ENCODE measurements at regions not wholly inside any gene's neighbourhood (a gene's known extent, or its start where the extent isn't known, plus 50 kb on each side); places are given as distances from the start of the nearest gene placed in this dataset.

DNA sequence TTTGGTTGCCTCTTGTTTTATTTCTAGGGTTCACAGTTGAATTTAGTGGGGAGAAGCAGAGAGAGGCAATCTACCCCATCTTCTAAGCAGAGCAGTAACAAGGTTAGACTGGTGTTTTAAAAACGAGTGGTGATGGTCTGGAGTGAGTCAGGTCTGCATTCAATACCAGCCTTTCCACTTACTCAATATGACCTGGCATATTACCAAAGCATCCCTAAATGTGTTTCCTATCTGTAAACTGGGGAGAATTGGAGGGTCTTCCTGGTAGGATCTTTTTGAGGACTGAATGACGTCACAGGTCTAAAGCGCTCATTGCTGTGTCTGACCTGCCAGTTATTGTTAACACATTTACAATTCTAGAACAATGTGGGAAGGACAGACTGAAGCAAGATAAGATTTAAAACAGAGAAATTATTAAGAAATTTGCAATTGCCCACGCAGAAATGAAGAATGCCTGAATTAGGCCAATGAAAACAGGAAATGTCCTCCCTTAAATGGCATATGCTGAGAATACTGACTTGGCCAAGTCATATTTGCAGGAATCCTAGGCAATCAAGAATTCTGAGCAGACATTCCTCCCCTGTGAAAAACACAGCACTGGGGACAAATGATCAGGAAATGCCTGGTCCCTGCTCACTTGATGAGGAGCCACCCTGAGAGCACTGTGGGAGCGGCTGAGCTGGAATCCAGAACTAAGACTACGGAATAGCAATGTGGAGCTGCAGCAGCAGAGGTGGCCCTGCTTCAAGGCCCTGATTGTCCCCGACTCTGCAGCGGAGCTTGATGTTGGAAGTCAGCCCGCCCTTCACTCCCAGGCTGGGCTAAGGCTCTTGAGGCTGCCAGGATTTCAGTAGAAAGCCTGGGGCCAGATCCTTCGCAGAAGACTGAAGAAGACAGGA is 184.5 kb upstream of the CXCL12 start:
- Histone ChIP-seq H3K4me3 (ENCODE audit: low read length) (no peak overlapping the region), H3K36me3 (ENCODE audit: control insufficient read depth, low read length) (no peaks in the 10 kb centered on the region), H3K9me2 (replicated peaks; ENCODE audit: control insufficient read depth, low read length) (no peaks in the 10 kb centered on the region), H3K4me1 (ENCODE audit: control insufficient read depth, low read length) (no peaks in the 10 kb centered on the region), H3K27ac (ENCODE audit: low read depth, low read length) (no peak overlapping the region), H3F3A (ENCODE audit: control insufficient read depth, insufficient read depth) (no peaks in the 10 kb centered on the region), H3K9me3 (ENCODE audit: control insufficient read depth, insufficient read depth, low read length) (no peaks in the 10 kb centered on the region), H4K20me1 (ENCODE audit: control insufficient read depth, insufficient read depth, low read depth, low read length) (no peaks in the 10 kb centered on the region), H3K79me2 (ENCODE audit: control insufficient read depth, low read length) (no peaks in the 10 kb centered on the region), H3K4me2 (ENCODE audit: low read length) (no peak overlapping the region), H3K27me3 (ENCODE audit: control insufficient read depth, low read length) (no peaks in the 10 kb centered on the region)
- no peak for TF ChIP-seq EZH2phosphoT487 (IDR thresholded peaks at IDR 0.05; ENCODE audit: borderline replicate concordance, low read length)
- TF ChIP-seq, protein P1, sequence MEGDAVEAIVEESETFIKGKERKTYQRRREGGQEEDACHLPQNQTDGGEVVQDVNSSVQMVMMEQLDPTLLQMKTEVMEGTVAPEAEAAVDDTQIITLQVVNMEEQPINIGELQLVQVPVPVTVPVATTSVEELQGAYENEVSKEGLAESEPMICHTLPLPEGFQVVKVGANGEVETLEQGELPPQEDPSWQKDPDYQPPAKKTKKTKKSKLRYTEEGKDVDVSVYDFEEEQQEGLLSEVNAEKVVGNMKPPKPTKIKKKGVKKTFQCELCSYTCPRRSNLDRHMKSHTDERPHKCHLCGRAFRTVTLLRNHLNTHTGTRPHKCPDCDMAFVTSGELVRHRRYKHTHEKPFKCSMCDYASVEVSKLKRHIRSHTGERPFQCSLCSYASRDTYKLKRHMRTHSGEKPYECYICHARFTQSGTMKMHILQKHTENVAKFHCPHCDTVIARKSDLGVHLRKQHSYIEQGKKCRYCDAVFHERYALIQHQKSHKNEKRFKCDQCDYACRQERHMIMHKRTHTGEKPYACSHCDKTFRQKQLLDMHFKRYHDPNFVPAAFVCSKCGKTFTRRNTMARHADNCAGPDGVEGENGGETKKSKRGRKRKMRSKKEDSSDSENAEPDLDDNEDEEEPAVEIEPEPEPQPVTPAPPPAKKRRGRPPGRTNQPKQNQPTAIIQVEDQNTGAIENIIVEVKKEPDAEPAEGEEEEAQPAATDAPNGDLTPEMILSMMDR (IDR thresholded peaks at IDR 0.05; ENCODE audit: low read depth, low read length, poor library complexity, severe bottlenecking) = no peak

DNA sequence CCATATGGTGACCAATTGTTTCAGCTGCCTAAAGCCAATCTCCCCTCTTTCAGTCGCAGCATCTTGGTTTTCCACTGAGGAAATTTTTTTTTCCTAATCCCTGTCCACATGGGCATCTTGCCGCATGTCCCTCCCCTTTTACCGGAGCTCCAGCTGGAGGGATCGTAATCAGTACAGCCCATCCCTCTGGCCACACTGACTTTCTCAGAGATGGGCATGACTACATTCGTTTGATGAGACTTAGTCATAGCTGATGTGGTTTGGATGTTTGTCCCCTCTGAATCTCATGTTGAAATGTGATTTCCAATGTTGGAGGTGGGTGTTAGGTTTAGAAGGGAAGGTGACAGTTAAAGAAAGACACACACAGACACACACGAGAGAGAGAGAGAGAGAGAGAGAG is 186.8 kb upstream of the CXCL12 start:
- Histone ChIP-seq H3K27me3 (ENCODE audit: control insufficient read depth, low read length) (no peaks in the 10 kb centered on the region), H3K4me3 (ENCODE audit: low read length) (no peak overlapping the region), H3K36me3 (ENCODE audit: control insufficient read depth, low read length) (no peaks in the 10 kb centered on the region), H3K9me2 (replicated peaks; ENCODE audit: control insufficient read depth, low read length) (no peaks in the 10 kb centered on the region), H3F3A (ENCODE audit: control insufficient read depth, insufficient read depth) (no peaks in the 10 kb centered on the region), H3K27ac (ENCODE audit: low read depth, low read length) (no peak overlapping the region), H3K9me3 (ENCODE audit: control insufficient read depth, insufficient read depth, low read length) (no peaks in the 10 kb centered on the region), H4K20me1 (ENCODE audit: control insufficient read depth, insufficient read depth, low read depth, low read length) (no peaks in the 10 kb centered on the region), H3K4me2 (ENCODE audit: low read length) (no peak overlapping the region), H3K79me2 (ENCODE audit: control insufficient read depth, low read length) (no peaks in the 10 kb centered on the region), H3K4me1 (ENCODE audit: control insufficient read depth, low read length) (no peaks in the 10 kb centered on the region)
- no peak for TF ChIP-seq EZH2phosphoT487 (IDR thresholded peaks at IDR 0.05; ENCODE audit: borderline replicate concordance, low read length)
- TF ChIP-seq, protein P1 (IDR thresholded peaks at IDR 0.05; ENCODE audit: low read depth, low read length, poor library complexity, severe bottlenecking) = no peak

DNA sequence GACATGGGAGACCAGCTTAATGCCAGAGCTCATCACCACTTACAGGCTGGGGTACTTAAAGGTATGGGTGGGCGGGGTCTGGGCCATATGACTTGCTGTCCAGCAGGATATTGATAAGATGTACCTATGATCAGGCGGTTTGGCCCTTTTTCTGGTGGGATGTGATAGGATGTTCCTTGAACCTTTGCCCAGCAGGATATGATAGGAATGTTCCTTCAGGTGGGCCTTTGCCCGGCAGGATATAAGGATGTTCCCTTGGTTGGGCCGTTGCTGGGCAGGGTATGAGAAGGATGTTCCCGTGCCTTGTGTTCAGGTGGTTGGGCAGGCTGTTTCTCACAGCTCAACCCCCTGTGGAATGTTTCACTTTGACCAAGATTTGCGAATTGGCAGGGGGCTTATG is 187.2 kb upstream of the CXCL12 start:
- Histone ChIP-seq H4K20me1 (ENCODE audit: control insufficient read depth, insufficient read depth, low read depth, low read length) (no peaks in the 10 kb centered on the region), H3K27ac (ENCODE audit: low read depth, low read length) (no peak overlapping the region), H3K4me2 (ENCODE audit: low read length) (no peak overlapping the region), H3K36me3 (ENCODE audit: control insufficient read depth, low read length) (no peaks in the 10 kb centered on the region), H3K4me3 (ENCODE audit: low read length) (no peak overlapping the region), H3K9me3 (ENCODE audit: control insufficient read depth, insufficient read depth, low read length) (no peaks in the 10 kb centered on the region), H3K9me2 (replicated peaks; ENCODE audit: control insufficient read depth, low read length) (no peaks in the 10 kb centered on the region), H3K27me3 (ENCODE audit: control insufficient read depth, low read length) (no peaks in the 10 kb centered on the region), H3K4me1 (ENCODE audit: control insufficient read depth, low read length) (no peaks in the 10 kb centered on the region), H3K79me2 (ENCODE audit: control insufficient read depth, low read length) (no peaks in the 10 kb centered on the region), H3F3A (ENCODE audit: control insufficient read depth, insufficient read depth) (no peaks in the 10 kb centered on the region)
- TF ChIP-seq, protein P1 (IDR thresholded peaks at IDR 0.05; ENCODE audit: low read depth, low read length, poor library complexity, severe bottlenecking) = no peak
- no peak for TF ChIP-seq EZH2phosphoT487 (IDR thresholded peaks at IDR 0.05; ENCODE audit: borderline replicate concordance, low read length)

Data from DOHH2 (cell line).